OCI-LY7 (cell line): ENCODE measurements at regions not wholly inside any gene's neighbourhood (a gene's known extent, or its start where the extent isn't known, plus 50 kb on each side); places are given as distances from the start of the nearest gene placed in this dataset.

ENCODE experiments used
- BruUV-seq: library from RNA; stranded (reverse); fragments of 400-500 nt; replicated peaks from 2 replicates; lab custom pipeline; 2021; lab: Mats Ljungman, UMichigan
- CTCF ChIA-PET: fragments of 300-600 bp; sonication (Branson Sonifier 250); formaldehyde crosslinking; loops from one replicate; lab custom pipeline; 2022; ENCODE audit warnings: antibody characterized with exemption; ENCODE audit not compliant: unreplicated experiment; lab: Charles Lee
- POLR2A ChIA-PET: fragments of 300-600 bp; sonication (Branson Sonifier 250); formaldehyde crosslinking; loops from one replicate; lab custom pipeline; 2022; ENCODE audit warnings: antibody characterized with exemption; lab: Charles Lee
- DNase-seq: peaks from one replicate; pipeline ENCODE4 v3.0.0-alpha.2; 2015; ENCODE audit warnings: low spot score
- H2AFZ ChIP-seq: fragments of 200-600 bp; sonication (generic), shearing (Covaris generic); 2 replicates; pipeline ENCODE4 v1.6.1; 2014; ENCODE audit warnings: mild to moderate bottlenecking, antibody characterized with exemption, low read length, moderate library complexity
- H3K27ac ChIP-seq: fragments of 200-600 bp; sonication (generic); 2 replicates; pipeline ENCODE4 v1.5.1; 2014; ENCODE audit warnings: mixed run types, low read depth, mild to moderate bottlenecking, moderate library complexity, low read length, inconsistent platforms; ENCODE audit not compliant: poor library complexity, severe bottlenecking
- H3K36me3 ChIP-seq: fragments of 200-600 bp; sonication (generic); 2 replicates; pipeline ENCODE4 v1.6.1; 2014; ENCODE audit warnings: mild to moderate bottlenecking, antibody characterized with exemption, low read length, moderate library complexity, mixed read lengths; ENCODE audit not compliant: insufficient read depth
- H3K4me1 ChIP-seq: fragments of 200-600 bp; sonication (generic); 2 replicates; pipeline ENCODE4 v1.5.1; 2014; ENCODE audit warnings: mild to moderate bottlenecking, low read length; ENCODE audit not compliant: insufficient read depth, poor library complexity, severe bottlenecking
- H3K4me2 ChIP-seq: fragments of 200-600 bp; sonication (generic); 2 replicates; pipeline ENCODE4 v1.6.1; 2014; ENCODE audit warnings: mild to moderate bottlenecking, low read length
- H3K4me3 ChIP-seq: fragments of 200-600 bp; sonication (generic); 2 replicates; pipeline ENCODE4 v1.5.1; 2014; ENCODE audit warnings: mild to moderate bottlenecking, low read depth, low read length; ENCODE audit not compliant: poor library complexity, severe bottlenecking
- H3K79me2 ChIP-seq: fragments of 200-600 bp; sonication (generic); 2 replicates; pipeline ENCODE4 v1.6.1; 2016; ENCODE audit warnings: low read depth, mild to moderate bottlenecking, low read length, moderate library complexity, mixed read lengths; ENCODE audit not compliant: insufficient read depth
- H3K9me2 ChIP-seq: fragments of 200-600 bp; sonication (generic); 2 replicates; pipeline ENCODE4 v1.6.1; 2016; ENCODE audit warnings: mild to moderate bottlenecking, low read length, mixed read lengths; ENCODE audit not compliant: insufficient read depth
- H3K9me3 ChIP-seq: fragments of 200-600 bp; sonication (generic); 2 replicates; pipeline ENCODE4 v1.6.1; 2014; ENCODE audit warnings: mild to moderate bottlenecking, mixed run types, low read length, mixed read lengths
- H4K20me1 ChIP-seq: fragments of 200-600 bp; sonication (generic); 2 replicates; pipeline ENCODE4 v1.6.1; 2014; ENCODE audit warnings: mild to moderate bottlenecking, antibody characterized with exemption, low read length, moderate library complexity, mixed read lengths; ENCODE audit not compliant: insufficient read depth
- EZH2phosphoT487 ChIP-seq: fragments of 200-600 bp; sonication (generic); IDR thresholded peaks from 2 replicates; pipeline ENCODE4 v1.6.1; 2018; ENCODE audit warnings: low read depth, borderline replicate concordance, mild to moderate bottlenecking, mixed run types, antibody characterized with exemption, low read length, moderate library complexity, mixed read lengths
- intact Hi-C: fragments of 100-400 bp; cut with micrococcal nuclease; formaldehyde crosslinking; loops from one replicate; pipeline ENCODE4 v1.10.0; 2022; ENCODE audit not compliant: unreplicated experiment
- TF ChIP-seq, protein P1 (sequence below): fragments of 200-600 bp; sonication (generic); conservative IDR thresholded peaks from 2 replicates; pipeline ENCODE4 v1.5.1; 2014; ENCODE audit warnings: mild to moderate bottlenecking, antibody characterized with exemption, low read length, moderate library complexity, mixed read lengths

DNA sequence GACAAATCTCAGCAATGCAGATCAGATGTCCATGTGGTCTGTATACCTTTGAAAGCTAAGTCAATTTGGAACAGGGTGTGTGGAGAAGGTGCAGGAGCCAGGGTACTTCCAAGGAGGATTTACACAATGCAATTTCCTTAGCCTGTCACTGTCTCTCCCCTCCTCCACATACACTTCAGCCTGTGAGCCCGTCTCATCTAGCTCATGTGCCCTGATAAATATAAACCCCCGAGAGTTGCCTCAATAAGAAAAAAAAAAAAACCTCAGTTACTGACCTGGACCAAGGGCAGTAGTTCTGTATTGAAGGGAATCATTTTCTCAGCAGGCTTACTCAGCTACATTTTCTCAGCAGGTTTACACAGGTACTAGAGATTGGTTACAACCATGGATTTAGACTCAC lies 132.1 kb upstream of the PELI2 start:
- TF ChIP-seq EZH2phosphoT487: no peak
- TF ChIP-seq, protein P1, sequence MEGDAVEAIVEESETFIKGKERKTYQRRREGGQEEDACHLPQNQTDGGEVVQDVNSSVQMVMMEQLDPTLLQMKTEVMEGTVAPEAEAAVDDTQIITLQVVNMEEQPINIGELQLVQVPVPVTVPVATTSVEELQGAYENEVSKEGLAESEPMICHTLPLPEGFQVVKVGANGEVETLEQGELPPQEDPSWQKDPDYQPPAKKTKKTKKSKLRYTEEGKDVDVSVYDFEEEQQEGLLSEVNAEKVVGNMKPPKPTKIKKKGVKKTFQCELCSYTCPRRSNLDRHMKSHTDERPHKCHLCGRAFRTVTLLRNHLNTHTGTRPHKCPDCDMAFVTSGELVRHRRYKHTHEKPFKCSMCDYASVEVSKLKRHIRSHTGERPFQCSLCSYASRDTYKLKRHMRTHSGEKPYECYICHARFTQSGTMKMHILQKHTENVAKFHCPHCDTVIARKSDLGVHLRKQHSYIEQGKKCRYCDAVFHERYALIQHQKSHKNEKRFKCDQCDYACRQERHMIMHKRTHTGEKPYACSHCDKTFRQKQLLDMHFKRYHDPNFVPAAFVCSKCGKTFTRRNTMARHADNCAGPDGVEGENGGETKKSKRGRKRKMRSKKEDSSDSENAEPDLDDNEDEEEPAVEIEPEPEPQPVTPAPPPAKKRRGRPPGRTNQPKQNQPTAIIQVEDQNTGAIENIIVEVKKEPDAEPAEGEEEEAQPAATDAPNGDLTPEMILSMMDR: no peak
- Histone ChIP-seq H2AFZ (no peak overlapping the region), H3K4me2 (no peak overlapping the region), H4K20me1 (no peaks in the 10 kb centered on the region), H3K4me1 (no peaks in the 10 kb centered on the region), H3K9me3 (no peaks in the 10 kb centered on the region), H3K36me3 (no peaks in the 10 kb centered on the region), H3K79me2 (no peaks in the 10 kb centered on the region), H3K9me2 (no peaks in the 10 kb centered on the region), H3K27ac (no peak overlapping the region), H3K4me3 (no peak overlapping the region)
- DNase-seq: no peak
- intact Hi-C loops: no loop called here
- POLR2A ChIA-PET: no interaction called here
- CTCF ChIA-PET: no interaction called here
- no TSS peak for BruUV-seq

DNA sequence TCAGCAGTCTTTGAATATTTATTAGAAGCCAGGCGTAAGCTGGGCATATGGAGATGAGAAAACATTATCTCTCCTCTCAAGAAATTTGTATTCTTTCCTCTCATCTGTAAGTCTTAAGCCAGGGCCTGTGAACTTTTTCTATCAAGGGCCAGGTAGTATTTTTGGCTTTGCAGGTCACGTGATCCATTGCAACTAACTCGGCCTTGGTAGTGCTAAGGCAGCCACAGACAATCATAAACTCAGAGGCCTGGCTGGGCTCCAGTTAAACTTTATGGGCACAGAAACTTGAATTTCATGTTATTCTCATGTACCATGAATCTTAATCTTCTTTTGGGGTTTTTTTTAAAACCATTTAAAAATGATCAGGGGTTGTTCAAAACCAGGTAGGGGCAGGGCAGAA lies 117.4 kb upstream of the PELI2 start:
- no peaks in the 10 kb centered on the region for H4K20me1 ChIP-seq
- intact Hi-C loops: no loop called here
- H2AFZ ChIP-seq: no peak overlapping the region
- H3K27ac ChIP-seq: no peak overlapping the region
- H3K36me3 ChIP-seq: no peaks in the 10 kb centered on the region
- no peaks in the 10 kb centered on the region for H3K4me1 ChIP-seq
- TF ChIP-seq EZH2phosphoT487: no peak
- TF ChIP-seq, protein P1: no peak
- H3K9me2 ChIP-seq: no peaks in the 10 kb centered on the region
- H3K4me3 ChIP-seq: no peak overlapping the region
- DNase-seq: no peak
- H3K9me3 ChIP-seq: no peaks in the 10 kb centered on the region
- ChIA-PET CTCF (no interaction called here), POLR2A (interaction anchor here (0.6 kb wide), 1 partner anchor 1225 kb away, joined by 7 read pairs; no protein-coding TSS in a partner anchor)
- no peak overlapping the region for H3K4me2 ChIP-seq
- no peaks in the 10 kb centered on the region for H3K79me2 ChIP-seq
- BruUV-seq: no TSS peak

DNA sequence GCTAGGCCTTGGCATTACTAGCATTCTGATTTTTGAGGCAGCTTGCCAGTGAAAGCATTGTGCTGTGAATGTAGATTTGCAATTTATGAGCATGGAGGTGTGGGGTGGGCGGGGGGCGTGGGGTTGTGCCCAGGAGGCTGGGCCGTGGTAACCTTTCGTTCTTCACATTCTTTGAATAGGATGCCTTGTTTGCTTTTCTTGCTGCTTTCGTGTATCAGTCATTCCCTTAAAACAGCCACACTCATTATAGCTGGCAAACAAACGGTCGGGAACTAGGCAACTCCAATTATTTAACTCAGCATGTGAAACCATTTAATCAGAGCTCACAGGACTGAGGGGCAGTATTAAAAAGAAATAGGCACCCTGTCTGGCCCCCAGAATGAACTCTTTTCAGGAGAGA lies 115.9 kb upstream of the PELI2 start:
- TF ChIP-seq EZH2phosphoT487: no peak
- TF ChIP-seq, protein P1: no peak
- H3K4me2 ChIP-seq: no peak overlapping the region
- no peaks in the 10 kb centered on the region for H3K9me2 ChIP-seq
- no TSS peak for BruUV-seq
- H3K4me1 ChIP-seq: no peaks in the 10 kb centered on the region
- ChIA-PET CTCF (no interaction called here), POLR2A (interaction anchor here (0.6 kb wide), 1 partner anchor 1045 kb away, joined by 3 read pairs; no protein-coding TSS in a partner anchor)
- no peak for DNase-seq
- H2AFZ ChIP-seq: no peak overlapping the region; the same call in 1 of the 2 replicates
- no peaks in the 10 kb centered on the region for H3K36me3 ChIP-seq
- H3K79me2 ChIP-seq: no peaks in the 10 kb centered on the region
- no peaks in the 10 kb centered on the region for H4K20me1 ChIP-seq
- intact Hi-C loops: no loop called here
- no peak overlapping the region for H3K27ac ChIP-seq
- H3K4me3 ChIP-seq: no peak overlapping the region
- H3K9me3 ChIP-seq: no peaks in the 10 kb centered on the region
